Upper lobe of right lung (tissue), 1 donor: ENCODE measurements at regions not wholly inside any gene's neighbourhood (a gene's known extent, or its start where the extent isn't known, plus 50 kb on each side); places are given as distances from the start of the nearest gene placed in this dataset.

Experiments
- ATAC-seq: fragments of 200-7000 bp; cut with Tn5 transposase; one replicate; pipeline ENCODE4 v1.9.1; 2020; ENCODE audit warnings: mild to moderate bottlenecking, moderate library complexity
- DNase-seq: peaks from one replicate; pipeline ENCODE4 v3.0.0-alpha.2; 2020
- H3K27ac ChIP-seq: fragments of 200-600 bp; one replicate; pipeline ENCODE4 v1.8.0; 2022
- H3K27me3 ChIP-seq: fragments of 200-600 bp; one replicate; pipeline ENCODE4 v1.8.0; 2022; ENCODE audit warnings: mild to moderate bottlenecking
- H3K36me3 ChIP-seq: fragments of 200-600 bp; one replicate; pipeline ENCODE4 v1.8.0; 2022
- H3K4me1 ChIP-seq: fragments of 200-600 bp; one replicate; pipeline ENCODE4 v1.8.0; 2022
- H3K4me3 ChIP-seq: fragments of 200-600 bp; one replicate; pipeline ENCODE4 v1.8.0; 2022; ENCODE audit warnings: mild to moderate bottlenecking
- H3K9me3 ChIP-seq: fragments of 200-600 bp; one replicate; pipeline ENCODE4 v1.8.0; 2022
- intact Hi-C: fragments of 100-400 bp; cut with DNase I; formaldehyde crosslinking; loops from one replicate; pipeline ENCODE4 v1.11.0; 2022
- TF ChIP-seq, protein P1 (sequence below): fragments of 200-600 bp; IDR thresholded peaks from one replicate; pipeline ENCODE4 v1.8.0; 2022; ENCODE audit warnings: antibody characterized with exemption
- donor health status: DM: no; HTN: yes; CAD: no; lungs with severe emphysema.

DNA sequence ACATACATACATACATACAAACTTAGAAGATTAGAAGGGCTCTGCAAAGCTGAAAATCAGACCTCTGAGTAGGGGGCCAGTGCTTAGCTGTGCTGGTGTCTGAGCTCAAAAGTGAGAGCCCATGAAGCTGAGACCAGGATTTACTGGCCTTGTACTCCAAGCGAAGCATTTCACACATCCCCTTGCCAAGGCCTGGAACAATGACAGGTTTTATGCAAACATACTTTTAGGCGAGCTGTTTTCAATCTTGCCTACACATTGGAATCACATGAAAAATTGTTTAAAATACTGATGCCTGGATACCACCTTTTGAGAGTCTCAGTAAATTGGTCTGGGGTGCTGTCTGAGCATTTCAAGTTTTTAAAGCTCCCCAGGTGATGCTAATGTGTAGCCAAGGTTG is 80.9 kb upstream of the SRSF6 start:
- Histone ChIP-seq H3K4me1 (no peaks in the 10 kb centered on the region), H3K27ac (no peak overlapping the region), H3K27me3 (peaks cover 5% of the 10 kb centered on the region), H3K36me3 (no peaks in the 10 kb centered on the region), H3K4me3 (no peak overlapping the region), H3K9me3 (no peaks in the 10 kb centered on the region)
- intact Hi-C loops, result no loop called here
- DNase-seq, result no peak
- TF ChIP-seq, protein P1, sequence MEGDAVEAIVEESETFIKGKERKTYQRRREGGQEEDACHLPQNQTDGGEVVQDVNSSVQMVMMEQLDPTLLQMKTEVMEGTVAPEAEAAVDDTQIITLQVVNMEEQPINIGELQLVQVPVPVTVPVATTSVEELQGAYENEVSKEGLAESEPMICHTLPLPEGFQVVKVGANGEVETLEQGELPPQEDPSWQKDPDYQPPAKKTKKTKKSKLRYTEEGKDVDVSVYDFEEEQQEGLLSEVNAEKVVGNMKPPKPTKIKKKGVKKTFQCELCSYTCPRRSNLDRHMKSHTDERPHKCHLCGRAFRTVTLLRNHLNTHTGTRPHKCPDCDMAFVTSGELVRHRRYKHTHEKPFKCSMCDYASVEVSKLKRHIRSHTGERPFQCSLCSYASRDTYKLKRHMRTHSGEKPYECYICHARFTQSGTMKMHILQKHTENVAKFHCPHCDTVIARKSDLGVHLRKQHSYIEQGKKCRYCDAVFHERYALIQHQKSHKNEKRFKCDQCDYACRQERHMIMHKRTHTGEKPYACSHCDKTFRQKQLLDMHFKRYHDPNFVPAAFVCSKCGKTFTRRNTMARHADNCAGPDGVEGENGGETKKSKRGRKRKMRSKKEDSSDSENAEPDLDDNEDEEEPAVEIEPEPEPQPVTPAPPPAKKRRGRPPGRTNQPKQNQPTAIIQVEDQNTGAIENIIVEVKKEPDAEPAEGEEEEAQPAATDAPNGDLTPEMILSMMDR, result no peak
- ATAC-seq, result no peak

DNA sequence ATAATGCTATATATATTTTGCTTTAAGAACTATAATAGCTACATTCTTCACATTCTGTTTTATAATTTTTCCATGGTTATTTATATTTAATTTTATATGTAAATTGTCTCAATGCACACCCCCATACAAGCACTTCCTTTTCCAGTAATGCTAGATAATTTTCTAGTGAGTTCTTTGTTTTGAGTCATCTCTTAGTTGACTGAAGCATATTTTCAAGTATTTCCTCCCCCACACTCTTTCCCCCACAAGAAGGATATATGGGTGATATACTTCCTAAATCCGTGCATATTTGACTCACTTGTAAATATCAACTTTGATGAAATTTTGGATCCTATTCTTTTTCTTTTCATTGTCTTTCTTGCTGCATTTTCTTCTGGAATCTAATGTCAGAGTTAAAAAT is 82.1 kb upstream of the SRSF6 start:
- H3K27ac ChIP-seq, result no peak overlapping the region
- DNase-seq, result no peak
- TF ChIP-seq, protein P1, result no peak
- no peaks in the 10 kb centered on the region for H3K9me3 ChIP-seq
- H3K27me3 ChIP-seq, result peaks cover 5% of the 10 kb centered on the region
- H3K4me1 ChIP-seq, result no peaks in the 10 kb centered on the region
- ATAC-seq, result no peak
- intact Hi-C loops, result no loop called here
- H3K36me3 ChIP-seq, result no peaks in the 10 kb centered on the region
- H3K4me3 ChIP-seq, result no peak overlapping the region

DNA sequence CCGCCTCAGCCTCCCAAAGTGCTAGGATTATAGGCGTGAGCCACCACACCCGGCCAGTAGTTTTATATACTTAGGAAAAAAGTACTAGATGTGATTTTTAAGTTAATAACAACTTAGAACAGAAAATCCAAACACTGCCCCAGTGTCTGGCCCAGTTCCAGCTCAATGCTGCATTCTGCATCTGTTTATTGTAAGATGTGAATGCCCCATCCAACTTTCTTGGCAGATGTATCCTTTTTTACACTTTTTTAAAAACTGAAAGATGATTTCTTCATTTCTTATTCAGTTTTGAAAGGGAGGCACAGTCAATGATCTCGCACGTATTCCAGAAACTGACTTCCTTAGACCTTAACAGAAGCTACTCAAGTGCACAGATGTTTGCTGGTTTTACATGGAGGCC is 85.6 kb upstream of the SRSF6 start:
- DNase-seq (no peak), ATAC-seq (no peak)
- H3K36me3 ChIP-seq, result no peaks in the 10 kb centered on the region
- intact Hi-C loops, result no loop called here
- H3K27ac ChIP-seq, result no peak overlapping the region
- H3K9me3 ChIP-seq, result no peaks in the 10 kb centered on the region
- no peak overlapping the region for H3K4me3 ChIP-seq
- H3K27me3 ChIP-seq, result peaks cover 5% of the 10 kb centered on the region
- no peaks in the 10 kb centered on the region for H3K4me1 ChIP-seq
- TF ChIP-seq, protein P1, result no peak

DNA sequence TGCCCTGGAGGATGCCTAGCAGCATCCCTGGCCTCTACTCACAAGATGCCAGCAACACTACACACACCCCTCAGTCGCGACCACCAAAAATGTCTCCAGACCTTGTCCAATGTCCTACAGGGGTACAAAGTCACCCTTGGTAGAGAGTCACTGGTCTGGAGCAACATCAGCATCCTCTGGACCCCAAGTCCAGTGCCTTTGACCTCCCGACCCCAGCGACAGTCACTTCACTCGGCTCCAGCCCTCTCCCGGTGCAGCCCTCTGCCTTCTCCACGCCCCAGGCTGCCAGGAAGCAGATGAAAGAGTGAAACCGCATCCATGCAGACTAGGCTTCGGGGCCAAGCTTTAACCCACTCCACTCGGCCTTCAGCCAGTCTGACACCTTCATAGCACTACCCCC is 92.0 kb upstream of the SRSF6 start:
- DNase-seq, result no peak
- intact Hi-C loops, result no loop called here

DNA sequence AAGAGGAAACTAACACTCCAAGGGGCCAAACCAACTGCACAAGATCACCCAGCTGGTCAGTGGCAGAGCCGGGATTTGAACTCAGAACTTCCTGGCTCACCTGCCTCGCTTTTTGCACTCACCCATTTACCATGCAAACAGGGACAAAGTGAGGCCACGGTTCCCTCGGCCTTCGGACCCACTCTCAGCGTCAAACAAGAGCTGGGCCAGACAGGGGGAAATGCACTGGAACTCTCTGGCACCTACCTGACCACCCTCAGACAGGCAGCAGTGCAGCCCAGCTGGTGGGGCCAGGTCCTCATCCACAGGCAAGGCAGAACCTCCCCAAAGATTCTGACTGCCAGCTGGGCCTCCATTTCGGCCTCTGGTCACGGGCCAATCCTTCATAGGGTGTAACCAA is 93.7 kb upstream of the SRSF6 start:
- ATAC-seq, result no peak
- TF ChIP-seq, protein P1, result no peak
- Histone ChIP-seq H3K36me3 (no peaks in the 10 kb centered on the region), H3K9me3 (no peaks in the 10 kb centered on the region), H3K27me3 (no peaks in the 10 kb centered on the region), H3K4me3 (no peak overlapping the region), H3K27ac (no peak overlapping the region), H3K4me1 (no peaks in the 10 kb centered on the region)
- no peak for DNase-seq
- intact Hi-C loops, result no loop called here

More for the DNA sequence above, 92.0 kb upstream of the SRSF6 start:
- Histone ChIP-seq H3K4me1 (no peaks in the 10 kb centered on the region), H3K27me3 (no peaks in the 10 kb centered on the region), H3K4me3 (no peak overlapping the region), H3K9me3 (no peaks in the 10 kb centered on the region), H3K27ac (no peak overlapping the region), H3K36me3 (no peaks in the 10 kb centered on the region)
- TF ChIP-seq, protein P1, result no peak
- no peak for ATAC-seq

DNA sequence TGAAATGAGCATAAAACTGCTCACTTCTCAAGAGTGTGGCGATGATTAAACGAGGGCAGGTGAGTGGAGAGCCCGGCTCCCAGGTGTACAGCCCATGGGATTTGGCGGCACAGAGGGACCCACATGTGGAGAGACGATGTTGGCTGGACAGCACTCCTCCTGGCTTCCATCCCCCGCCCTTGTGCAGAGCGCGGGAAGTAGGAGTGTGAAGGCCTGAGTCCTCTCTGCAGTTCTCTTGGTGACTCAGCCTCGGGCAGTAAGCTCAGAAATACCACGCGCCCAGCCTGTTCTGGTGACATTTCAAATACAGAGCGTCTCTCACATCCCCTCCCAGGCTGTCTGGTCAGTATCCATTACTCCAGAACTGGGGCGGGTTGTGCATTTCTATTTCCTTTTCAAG is 94.2 kb upstream of the SRSF6 start:
- TF ChIP-seq, protein P1, result no peak
- no peaks in the 10 kb centered on the region for H3K27me3 ChIP-seq
- no peaks in the 10 kb centered on the region for H3K36me3 ChIP-seq
- H3K4me1 ChIP-seq, result no peaks in the 10 kb centered on the region
- H3K9me3 ChIP-seq, result no peaks in the 10 kb centered on the region
- H3K4me3 ChIP-seq, result no peak overlapping the region
- ATAC-seq (no peak), DNase-seq (no peak)
- H3K27ac ChIP-seq, result no peak overlapping the region
- intact Hi-C loops, result no loop called here
